MM.1S (cell line): ENCODE measurements at regions not wholly inside any gene's neighbourhood (a gene's known extent, or its start where the extent isn't known, plus 50 kb on each side); places are given as distances from the start of the nearest gene placed in this dataset.

ENCODE experiments used
- CTCF ChIP-seq: fragments of 300-600 bp; sonication (generic); IDR thresholded peaks from 2 replicates; pipeline ENCODE4 v1.5.1; 2016; ENCODE audit warnings: antibody characterized with exemption, low read length, mixed read lengths
- EZH2 ChIP-seq: fragments of 300-600 bp; sonication (generic); optimal IDR thresholded peaks from 2 replicates; pipeline ENCODE3; 2017; ENCODE audit warnings: low read depth, mild to moderate bottlenecking, antibody characterized with exemption, low read length, mixed read lengths
- EZH2phosphoT487 ChIP-seq: fragments of 300-600 bp; sonication (generic); IDR thresholded peaks from 2 replicates; pipeline ENCODE4 v1.6.1; 2018; ENCODE audit warnings: antibody characterized with exemption, low read length

GRCh38 chr12:116650062-116650461 lies 87.8 kb downstream of the SPRING1 start:
- no peak for TF ChIP-seq CTCF
- no peak for TF ChIP-seq EZH2
- no peak for TF ChIP-seq EZH2phosphoT487
